ENCODE measurements at regions not wholly inside any gene's neighbourhood (a gene's known extent, or its start where the extent isn't known, plus 50 kb on each side); places are given as distances from the start of the nearest gene placed in this dataset.

GRCh38 chr4:43089730-43090129 lies 197.2 kb downstream of the GRXCR1 start:
- DNase-seq (ENCODE audit: extremely low spot score, unreplicated experiment), result no peak
- Mint-ChIP-seq H3K9me3 (no peaks in the 10 kb centered on the region), H3K27me3 (no peaks in the 10 kb centered on the region), H3K4me1 (ENCODE audit: unreplicated experiment) (no peaks in the 10 kb centered on the region), H3K27ac (no peak overlapping the region), H3K4me3 (no peak overlapping the region), H3K36me3 (no peaks in the 10 kb centered on the region)
- no peak for TF ChIP-seq CTCF (conservative IDR thresholded peaks at IDR 0.05)

GRCh38 chr4:43103048-43103447 lies 210.5 kb downstream of the GRXCR1 start:
- Mint-ChIP-seq H3K27ac (no peak overlapping the region), H3K9me3 (no peaks in the 10 kb centered on the region), H3K36me3 (no peaks in the 10 kb centered on the region), H3K4me3 (no peak overlapping the region), H3K4me1 (ENCODE audit: unreplicated experiment) (no peaks in the 10 kb centered on the region), H3K27me3 (no peaks in the 10 kb centered on the region)
- no peak for TF ChIP-seq CTCF (conservative IDR thresholded peaks at IDR 0.05)
- no peak for DNase-seq (ENCODE audit: extremely low spot score, unreplicated experiment)

DNA sequence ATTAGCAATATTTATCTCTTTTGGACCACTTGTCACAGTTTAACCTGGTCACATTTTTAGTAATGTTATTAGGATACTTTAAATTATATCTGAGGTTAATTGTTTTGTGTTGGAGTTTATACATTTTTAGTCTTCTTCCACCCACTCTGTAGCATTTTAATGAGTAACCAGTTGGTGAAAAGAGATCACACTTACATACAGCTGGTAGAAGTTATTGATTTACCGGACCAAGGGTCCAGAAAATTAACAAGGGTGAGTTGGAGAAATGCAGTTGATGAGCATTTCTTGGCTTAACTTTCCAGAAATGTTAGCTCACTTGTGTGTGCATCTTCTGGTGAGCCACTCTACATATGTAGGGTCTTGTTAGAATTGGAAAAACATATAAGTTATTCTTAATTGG lies 219.6 kb downstream of the GRXCR1 start:
- no peaks in the 10 kb centered on the region for H3K4me1 Mint-ChIP-seq (ENCODE audit: unreplicated experiment)
- no peak for TF ChIP-seq CTCF (conservative IDR thresholded peaks at IDR 0.05)
- no peaks in the 10 kb centered on the region for H3K9me3 Mint-ChIP-seq
- H3K27ac Mint-ChIP-seq, result no peak overlapping the region
- H3K36me3 Mint-ChIP-seq, result no peaks in the 10 kb centered on the region
- no peak for DNase-seq (ENCODE audit: extremely low spot score, unreplicated experiment)
- no peaks in the 10 kb centered on the region for H3K27me3 Mint-ChIP-seq
- no peak overlapping the region for H3K4me3 Mint-ChIP-seq

DNA sequence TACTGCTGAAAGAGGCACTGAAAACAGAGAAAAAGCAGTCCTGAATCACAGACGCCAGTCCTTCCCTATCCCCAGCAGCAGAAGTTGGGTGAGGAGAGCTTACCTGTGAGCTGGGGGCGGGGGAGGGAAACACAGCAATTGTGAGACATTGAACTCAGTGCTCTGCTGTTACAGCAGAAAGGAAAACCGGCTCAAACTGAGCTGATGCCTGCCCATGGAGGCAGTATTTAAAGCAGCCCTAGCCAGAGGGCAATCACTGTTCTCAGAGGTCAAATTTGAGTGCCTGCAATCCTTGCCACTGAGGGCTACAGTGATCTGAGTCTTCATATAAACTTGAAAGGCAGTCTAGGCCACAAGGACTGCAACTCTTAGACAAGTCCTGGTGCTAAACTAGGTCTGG lies 220.7 kb downstream of the GRXCR1 start:
- no peak for DNase-seq (ENCODE audit: extremely low spot score, unreplicated experiment)
- Mint-ChIP-seq H3K9me3 (no peaks in the 10 kb centered on the region), H3K4me1 (ENCODE audit: unreplicated experiment) (no peaks in the 10 kb centered on the region), H3K4me3 (no peak overlapping the region), H3K27me3 (no peaks in the 10 kb centered on the region), H3K36me3 (no peaks in the 10 kb centered on the region), H3K27ac (no peak overlapping the region)
- TF ChIP-seq CTCF (conservative IDR thresholded peaks at IDR 0.05), result no peak

GRCh38 chr4:43126595-43126994 lies 234.1 kb downstream of the GRXCR1 start:
- no peak for DNase-seq (ENCODE audit: extremely low spot score, unreplicated experiment)
- H3K9me3 Mint-ChIP-seq, result no peaks in the 10 kb centered on the region
- TF ChIP-seq CTCF (conservative IDR thresholded peaks at IDR 0.05), result no peak
- peaks cover 2% of the 10 kb centered on the region for H3K27me3 Mint-ChIP-seq
- no peak overlapping the region for H3K4me3 Mint-ChIP-seq
- no peaks in the 10 kb centered on the region for H3K4me1 Mint-ChIP-seq (ENCODE audit: unreplicated experiment)
- no peak overlapping the region for H3K27ac Mint-ChIP-seq
- H3K36me3 Mint-ChIP-seq, result no peaks in the 10 kb centered on the region
